Endothelial cell of umbilical vein (primary cell): ENCODE measurements at regions not wholly inside any gene's neighbourhood (a gene's known extent, or its start where the extent isn't known, plus 50 kb on each side); places are given as distances from the start of the nearest gene placed in this dataset.

Experiments
- BruUV-seq: library from RNA; stranded (reverse); fragments of 400-500 nt; replicated peaks from 2 replicates; lab custom pipeline; 2021; lab: Mats Ljungman, UMichigan
- CTCF ChIA-PET: fragments of 300-600, 350-600 bp; sonication (Branson Sonifier 250); formaldehyde crosslinking; loops from one replicate; lab custom pipeline; 2021; ENCODE audit warnings: antibody characterized with exemption, inconsistent platforms; lab: Charles Lee
- POLR2A ChIA-PET: fragments of 300-600, 350-600 bp; sonication (Branson Sonifier 250); formaldehyde crosslinking; loops from one replicate; lab custom pipeline; 2021; ENCODE audit warnings: antibody characterized with exemption, inconsistent platforms; lab: Charles Lee
- DNase-seq: peaks from one replicate; pipeline ENCODE4 v3.0.0-alpha.2; 2011; ENCODE audit warnings: low read depth, low spot score
- FAIRE-seq: peaks from 2 replicates; lab custom pipeline; 2011; peaks lifted over from hg19 to GRCh38; lab: Jason Lieb, UNC
- H2AFZ ChIP-seq: 2 replicates; pipeline ENCODE4 v1.6.0; 2012; ENCODE audit warnings: low read depth, low read length, control low read depth, inconsistent platforms
- H3K27ac ChIP-seq: 2 replicates; pipeline ENCODE4 v1.5.1; 2011; ENCODE audit warnings: low read depth, mild to moderate bottlenecking, control low read depth, low read length, moderate library complexity; ENCODE audit not compliant: insufficient read depth
- H3K27me3 ChIP-seq, 2 experiments: 2 replicates each; pipeline versions ENCODE4 v1.6.0 to v1.6.1; 2011; ENCODE audit warnings: low read length in 2 of 2, mixed read lengths in 1 of 2; ENCODE audit not compliant: control insufficient read depth in 2 of 2, insufficient read depth in 2 of 2
- H3K36me3 ChIP-seq, 2 experiments: 2 replicates in 1 of 2; 3 replicates in 1 of 2; pipeline ENCODE4 v1.5.1; 2011; ENCODE audit warnings: low read length in 2 of 2, mild to moderate bottlenecking in 1 of 2, moderate library complexity in 1 of 2; ENCODE audit not compliant: control insufficient read depth in 2 of 2, insufficient read depth in 2 of 2; ENCODE audit errors: extremely low read depth in 1 of 2
- H3K4me1 ChIP-seq: 3 replicates; pipeline ENCODE4 v1.5.1; 2011; ENCODE audit warnings: mild to moderate bottlenecking, low read length; ENCODE audit not compliant: control insufficient read depth, insufficient read depth; ENCODE audit errors: extremely low read depth
- H3K4me2 ChIP-seq: 2 replicates; pipeline ENCODE4 v1.6.1; 2011; ENCODE audit warnings: low read length, control low read depth, mixed read lengths; ENCODE audit not compliant: insufficient read depth
- H3K4me3 ChIP-seq, 3 experiments: fragments of 200-600 bp in 1 of 3; sonication (generic), shearing (Covaris generic) in 1 of 3; replicated peaks in 1 of 3; 2 replicates each; pipeline ENCODE4 v1.5.1; 2011 to 2016; ENCODE audit warnings: control low read depth in 3 of 3, low read length in 3 of 3, mild to moderate bottlenecking in 2 of 3, inconsistent platforms in 1 of 3, low read depth in 1 of 3, moderate library complexity in 1 of 3; ENCODE audit not compliant: insufficient read depth in 1 of 3
- H3K79me2 ChIP-seq: 2 replicates; pipeline ENCODE4 v1.6.0; 2012; ENCODE audit warnings: low read length, inconsistent platforms; ENCODE audit not compliant: control insufficient read depth, insufficient read depth
- H3K9ac ChIP-seq: replicated peaks from 2 replicates; pipeline ENCODE3; 2011; ENCODE audit warnings: low read length, control low read depth; ENCODE audit not compliant: insufficient read depth; ENCODE audit errors: extremely low read depth
- H3K9me1 ChIP-seq: replicated peaks from 3 replicates; pipeline ENCODE4 v1.6.0; 2011; ENCODE audit warnings: mild to moderate bottlenecking, low read length; ENCODE audit not compliant: control insufficient read depth, insufficient read depth; ENCODE audit errors: extremely low read depth
- H3K9me3 ChIP-seq: replicated peaks from 2 replicates; pipeline ENCODE4 v1.5.1; 2012; ENCODE audit warnings: low read length, inconsistent platforms; ENCODE audit not compliant: control insufficient read depth, insufficient read depth
- H4K20me1 ChIP-seq: replicated peaks from 2 replicates; pipeline ENCODE3; 2011; ENCODE audit warnings: mild to moderate bottlenecking, low read length; ENCODE audit not compliant: control insufficient read depth, insufficient read depth; ENCODE audit errors: extremely low read depth
- CTCF ChIP-seq, 2 donors: IDR thresholded peaks; 1 replicate in 1 of 2; 2 replicates in 1 of 2; pipeline ENCODE4 v1.5.1; 2011; ENCODE audit warnings: low read length in 2 of 2, mild to moderate bottlenecking in 2 of 2, moderate library complexity in 2 of 2, control low read depth in 1 of 2, inconsistent platforms in 1 of 2, low read depth in 1 of 2; ENCODE audit not compliant: insufficient read depth in 1 of 2; ENCODE audit errors: extremely low read depth in 1 of 2
- EZH2 ChIP-seq: IDR thresholded peaks from 2 replicates; pipeline ENCODE4 v1.6.1; 2012; ENCODE audit warnings: borderline replicate concordance, low read depth, mild to moderate bottlenecking, moderate library complexity, low read length, inconsistent platforms; ENCODE audit not compliant: severe bottlenecking
- FOS ChIP-seq: IDR thresholded peaks from 2 replicates; pipeline ENCODE4 v1.6.1; 2011; ENCODE audit warnings: mild to moderate bottlenecking, low read length, moderate library complexity, borderline replicate concordance; ENCODE audit not compliant: insufficient read depth
- GATA2 ChIP-seq: IDR thresholded peaks from 2 replicates; pipeline ENCODE4 v1.7.0; 2011; ENCODE audit warnings: low read depth, mild to moderate bottlenecking, moderate library complexity, mixed read lengths, low read length; ENCODE audit not compliant: insufficient read length, insufficient read depth
- JUN ChIP-seq: IDR thresholded peaks from 2 replicates; pipeline ENCODE4 v1.6.1; 2011; ENCODE audit warnings: borderline replicate concordance, low read depth; ENCODE audit not compliant: insufficient read length, insufficient read depth
- MAX ChIP-seq: IDR thresholded peaks from 2 replicates; pipeline ENCODE4 v1.6.1; 2011; ENCODE audit not compliant: insufficient read depth, insufficient read length
- MYC ChIP-seq: IDR thresholded peaks from one replicate; pipeline ENCODE4 v1.6.1; 2011; ENCODE audit warnings: mild to moderate bottlenecking, low read depth, low read length
- POLR2A ChIP-seq: IDR thresholded peaks from 2 replicates; pipeline ENCODE4 v1.6.1; 2012; ENCODE audit warnings: low read depth, mild to moderate bottlenecking, control low read depth, low read length
- POLR2AphosphoS5 ChIP-seq: IDR thresholded peaks from 2 replicates; pipeline ENCODE4 v1.6.1; 2012; ENCODE audit warnings: low read depth, mild to moderate bottlenecking, control low read depth, low read length, moderate library complexity; ENCODE audit not compliant: insufficient read depth
- dilution Hi-C: fragments of 300-500 bp; cut with MboI; formaldehyde crosslinking; loops from one replicate; pipeline ENCODE4 v1.15.0; 2019; ENCODE audit warnings: low sequenced_read_pairs; ENCODE audit not compliant: extremely low pct_ligation_motif_present
- intact Hi-C: fragments of 100-400 bp; cut with micrococcal nuclease; formaldehyde crosslinking; loops from one replicate; pipeline ENCODE4 v1.10.0; 2022

DNA sequence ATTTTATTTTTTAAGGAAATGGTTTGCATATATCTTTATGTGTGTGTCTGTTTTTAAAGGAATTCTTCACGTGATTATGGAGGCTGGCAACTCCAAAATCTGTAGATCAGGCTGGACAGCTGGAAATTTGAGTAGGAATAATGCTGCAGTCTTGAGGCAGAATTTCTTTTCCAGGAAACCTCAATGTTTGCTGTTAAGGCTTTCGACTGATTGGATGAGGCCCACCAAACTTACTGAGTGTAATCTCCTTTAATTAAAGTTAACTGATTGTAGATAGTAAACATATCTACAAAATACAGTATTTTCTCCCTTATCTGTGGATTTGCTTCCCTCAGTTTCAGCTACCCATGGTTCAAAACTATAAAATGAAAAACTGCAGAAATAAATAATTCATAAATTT, 883.1 kb downstream of the TTLL7 start:
- no peaks in the 10 kb centered on the region for H3K79me2 ChIP-seq
- H3K4me3 ChIP-seq = no peak overlapping the region
- no peak overlapping the region for H3K4me2 ChIP-seq
- CTCF ChIA-PET = no interaction called here
- H3K27ac ChIP-seq = no peak overlapping the region
- no peaks in the 10 kb centered on the region for H3K36me3 ChIP-seq
- no peaks in the 10 kb centered on the region for H3K4me1 ChIP-seq
- no peaks in the 10 kb centered on the region for H3K9me1 ChIP-seq
- POLR2A ChIA-PET = no interaction called here
- DNase-seq (no peak), FAIRE-seq (no peak)
- no peaks in the 10 kb centered on the region for H4K20me1 ChIP-seq
- dilution Hi-C loops (no loop called here), intact Hi-C loops (no loop called here)
- TF ChIP-seq JUN (no peak), MAX (no peak), EZH2 (no peak), POLR2A (no peak), GATA2 (no peak), FOS (no peak), CTCF (IDR thresholded peaks at IDR 0.05; ENCODE audit: extremely low read depth in 1 of 2, insufficient read depth in 1 of 2, low read depth in 1 of 2, low read length in 2 of 2) (no peak), POLR2AphosphoS5 (no peak), MYC (no peak)
- BruUV-seq = no TSS peak
- no peak overlapping the region for H3K9ac ChIP-seq
- H2AFZ ChIP-seq = no peak overlapping the region
- H3K9me3 ChIP-seq = no peaks in the 10 kb centered on the region
- H3K27me3 ChIP-seq = no peaks in the 10 kb centered on the region
